ENCODE measurements at regions not wholly inside any gene's neighbourhood (a gene's known extent, or its start where the extent isn't known, plus 50 kb on each side); places are given as distances from the start of the nearest gene placed in this dataset.

GRCh38 chr1:81228926-81229325 lies 571.8 kb upstream of the ADGRL2 start:
- Histone ChIP-seq H3K4me2 (ENCODE audit: insufficient read depth in 1 of 2, low read depth in 2 of 2, low read length in 2 of 2) (no peak overlapping the region), H3K27me3 (replicated peaks in 1 of 4; ENCODE audit: control insufficient read depth in 3 of 4, extremely low read depth in 1 of 4, insufficient read depth in 3 of 4, low read length in 3 of 4) (no peaks in the 10 kb centered on the region), H3K9me3 (ENCODE audit: insufficient read depth in 2 of 2, low read depth in 1 of 2, low read length in 1 of 2) (no peaks in the 10 kb centered on the region), H2BK15ac (ENCODE audit: low read length) (no peak overlapping the region), H4K8ac (ENCODE audit: extremely low read depth, insufficient read depth, low read length) (no peak overlapping the region), H4K20me1 (replicated peaks in 1 of 2; ENCODE audit: control insufficient read depth in 1 of 2, insufficient read depth in 2 of 2, low read length in 2 of 2) (no peaks in the 10 kb centered on the region), H4K91ac (replicated peaks; ENCODE audit: insufficient read length, low read length) (no peak overlapping the region), H2AFZ (ENCODE audit: low read length) (no peak overlapping the region), H2AK5ac (ENCODE audit: low read depth, low read length) (no peak overlapping the region), H2BK12ac (ENCODE audit: low read depth, low read length) (no peak overlapping the region), H2BK5ac (ENCODE audit: low read depth, low read length) (no peak overlapping the region), H3K36me3 (ENCODE audit: control insufficient read depth in 2 of 4, insufficient read depth in 4 of 4, low read length in 3 of 4) (no peaks in the 10 kb centered on the region), H3K18ac (ENCODE audit: extremely low read depth, low read length) (no peak overlapping the region), H3K23me2 (ENCODE audit: low read depth, low read length) (no peaks in the 10 kb centered on the region), H2BK120ac (replicated peaks; ENCODE audit: low read depth, low read length) (no peak overlapping the region), H3K4me3 (ENCODE audit: extremely low read depth in 1 of 4, insufficient read depth in 2 of 4, low read depth in 3 of 4, low read length in 4 of 4) (no peak overlapping the region), H3K14ac (ENCODE audit: insufficient read length) (no peak overlapping the region), H3K56ac (replicated peaks; ENCODE audit: insufficient read length, low read depth, low read length) (no peak overlapping the region), H3K27ac (ENCODE audit: low read depth, low read length) (no peak overlapping the region), H3K4ac (replicated peaks; ENCODE audit: insufficient read length, low read depth, low read length) (no peak overlapping the region), H3K79me2 (ENCODE audit: control insufficient read depth in 1 of 2, insufficient read depth in 2 of 2, low read length in 2 of 2) (no peaks in the 10 kb centered on the region), H3K23ac (ENCODE audit: insufficient read length) (no peak overlapping the region), H3K9ac (replicated peaks in 1 of 4; ENCODE audit: extremely low read depth in 1 of 4, low read depth in 3 of 4, low read length in 3 of 4) (no peak overlapping the region), H3K4me1 (replicated peaks in 1 of 4; ENCODE audit: control insufficient read depth in 3 of 4, insufficient read depth in 4 of 4, low read length in 3 of 4) (peaks cover 0 to 8% (median 4%) of the 10 kb centered on the region in 4 experiments; a peak in 2 of 7 replicates), H4K5ac (ENCODE audit: insufficient read length, low read depth, low read length) (no peak overlapping the region), H3K79me1 (ENCODE audit: low read depth, low read length) (no peaks in the 10 kb centered on the region), H2BK20ac (ENCODE audit: low read length) (no peak overlapping the region)
- 91% methylated on average over 6 of the region's 6 CpGs; no CpG with 5 or more reads in 1 of the 2 experiments for WGBS, 2 experiments (ENCODE audit: extremely low coverage in 1 of 2, insufficient coverage in 1 of 2, insufficient read length in 1 of 2, insufficient replicate concordance in 2 of 2, low coverage in 1 of 2, low lambda C conversion rate in 2 of 2, missing lambda C conversion rate in 1 of 2)
- ChIA-PET POLR2A (ENCODE audit: partially characterized antibody) (no interaction called here), CTCF (ENCODE audit: partially characterized antibody) (no interaction called here)
- no peak for DNase-seq (ENCODE audit: low read depth in 1 of 2, low spot score in 2 of 2)
- TF ChIP-seq CHD2 (IDR thresholded peaks at IDR 0.05; ENCODE audit: low read length) (no peak), ATF2 (IDR thresholded peaks at IDR 0.05; ENCODE audit: low read length) (no peak), EGR1 (IDR thresholded peaks at IDR 0.05; ENCODE audit: borderline replicate concordance, low read depth, low read length) (no peak), POLR2A (IDR thresholded peaks at IDR 0.05; ENCODE audit: control extremely low read depth in 1 of 2, low read depth in 2 of 2, low read length in 2 of 2) (no peak), RFX5 (IDR thresholded peaks at IDR 0.05; ENCODE audit: borderline replicate concordance, low read depth, low read length) (no peak), SRF (IDR thresholded peaks at IDR 0.05; ENCODE audit: low read depth, low read length) (no peak), JUN (IDR thresholded peaks at IDR 0.05; ENCODE audit: low read depth, low read length) (no peak)
- no peak for FAIRE-seq

Data from H1 (cell line).